GM23338 (cell line): ENCODE measurements at regions not wholly inside any gene's neighbourhood (a gene's known extent, or its start where the extent isn't known, plus 50 kb on each side); places are given as distances from the start of the nearest gene placed in this dataset.

Source experiments
- ATAC-seq: fragments of 200-7000 bp; cut with Tn5 transposase; 3 replicates; pipeline ENCODE4 v1.9.1; 2020
- DNase-seq: peaks from one replicate; pipeline ENCODE4 v3.0.0-alpha.2; 2015; ENCODE audit warnings: low spot score
- H2AFZ ChIP-seq: fragments of 200-600 bp; sonication (generic); 2 replicates; pipeline ENCODE4 v1.8.0; 2016; ENCODE audit warnings: antibody characterized with exemption, mild to moderate bottlenecking, moderate library complexity
- H3F3A ChIP-seq: fragments of 200-600 bp; sonication (generic); replicated peaks from 2 replicates; pipeline ENCODE4 v1.8.0; 2017; ENCODE audit warnings: antibody characterized with exemption, mixed run types, low read depth
- H3K27ac ChIP-seq: fragments of 200-600 bp; sonication (generic); 2 replicates; pipeline ENCODE4 v1.6.1; 2016; ENCODE audit warnings: low read depth
- H3K27me3 ChIP-seq: fragments of 200-600 bp; sonication (generic); 2 replicates; pipeline ENCODE4 v1.8.0; 2016; ENCODE audit warnings: mild to moderate bottlenecking, mixed run types, moderate library complexity; ENCODE audit not compliant: insufficient read depth
- H3K36me3 ChIP-seq: fragments of 200-600 bp; sonication (generic); 2 replicates; pipeline ENCODE4 v1.8.0; 2016; ENCODE audit warnings: mild to moderate bottlenecking; ENCODE audit not compliant: insufficient read depth
- H3K4me1 ChIP-seq: fragments of 200-600 bp; sonication (generic); 2 replicates; pipeline ENCODE4 v1.8.0; 2016; ENCODE audit warnings: mild to moderate bottlenecking, moderate library complexity; ENCODE audit not compliant: insufficient read depth
- H3K4me2 ChIP-seq: fragments of 200-600 bp; sonication (generic); 2 replicates; pipeline ENCODE4 v1.7.1; 2017; ENCODE audit warnings: mixed run types
- H3K4me3 ChIP-seq: fragments of 200-600 bp; sonication (generic); 2 replicates; pipeline ENCODE4 v1.6.1; 2016; ENCODE audit warnings: mixed run types
- H3K79me2 ChIP-seq: fragments of 200-600 bp; sonication (generic); replicated peaks from 2 replicates; pipeline ENCODE4 v1.8.0; 2017; ENCODE audit warnings: mild to moderate bottlenecking; ENCODE audit not compliant: insufficient read depth
- H3K9me2 ChIP-seq: fragments of 200-600 bp; sonication (generic); 2 replicates; pipeline ENCODE4 v1.8.0; 2017; ENCODE audit not compliant: insufficient read depth
- H4K20me1 ChIP-seq: fragments of 200-600 bp; sonication (generic); replicated peaks from 2 replicates; pipeline ENCODE4 v1.8.0; 2017; ENCODE audit warnings: mild to moderate bottlenecking; ENCODE audit not compliant: insufficient read depth
- H3K27ac Mint-ChIP-seq: 2 replicates; pipeline ENCODE4 v1.8.0; 2020; ENCODE audit warnings: inconsistent platforms, mild to moderate bottlenecking, moderate library complexity, mixed read lengths
- H3K27me3 Mint-ChIP-seq: 3 replicates; pipeline ENCODE4 v1.8.0; 2022; ENCODE audit warnings: low read depth, mild to moderate bottlenecking, moderate library complexity, mixed read lengths, inconsistent platforms; ENCODE audit not compliant: insufficient read depth, poor library complexity
- H3K36me3 Mint-ChIP-seq: 3 replicates; pipeline ENCODE4 v1.8.0; 2021; ENCODE audit warnings: low read depth, mild to moderate bottlenecking, inconsistent platforms, moderate library complexity, mixed read lengths
- H3K4me1 Mint-ChIP-seq: 3 replicates; pipeline ENCODE4 v1.8.0; 2020; ENCODE audit warnings: mild to moderate bottlenecking, inconsistent platforms, mixed read lengths
- H3K4me3 Mint-ChIP-seq: 3 replicates; pipeline ENCODE4 v1.8.0; 2021; ENCODE audit warnings: moderate library complexity, mild to moderate bottlenecking, inconsistent platforms, mixed read lengths
- H3K9me3 Mint-ChIP-seq: 3 replicates; pipeline ENCODE4 v1.8.0; 2020; ENCODE audit warnings: moderate library complexity, mild to moderate bottlenecking, inconsistent platforms, mixed read lengths
- CREB1 ChIP-seq: fragments of 250-450 bp; sonication (Bioruptor Pico); IDR thresholded peaks from 2 replicates; pipeline ENCODE4 v1.5.0; 2020; ENCODE audit warnings: low read depth, mild to moderate bottlenecking, moderate library complexity
- CTCF ChIP-seq, 2 experiments: fragments of 200-600 bp in 1 of 2; sonication (generic) in 1 of 2; conservative IDR thresholded peaks; 2 replicates each; pipeline versions ENCODE4 v1.5.1 to v1.6.1; 2016 to 2017; ENCODE audit warnings: antibody characterized with exemption in 2 of 2, low read depth in 2 of 2, mild to moderate bottlenecking in 2 of 2, moderate library complexity in 1 of 2
- ETS1 ChIP-seq: IDR thresholded peaks from 2 replicates; pipeline ENCODE4 v1.6.1; 2016; ENCODE audit warnings: antibody characterized with exemption
- EZH2 ChIP-seq: fragments of 200-600 bp; sonication (generic); IDR thresholded peaks from one replicate; pipeline ENCODE4 v1.8.0; 2017; ENCODE audit warnings: antibody characterized with exemption, mild to moderate bottlenecking, low read depth; ENCODE audit not compliant: unreplicated experiment
- EZH2phosphoT487 ChIP-seq: fragments of 200-600 bp; sonication (generic); IDR thresholded peaks from one replicate; pipeline ENCODE4 v1.8.1; 2018; ENCODE audit warnings: antibody characterized with exemption; ENCODE audit not compliant: unreplicated experiment
- JUNB ChIP-seq: IDR thresholded peaks from one replicate; pipeline ENCODE4 v1.6.1; 2016; ENCODE audit warnings: antibody characterized with exemption; ENCODE audit not compliant: unreplicated experiment
- NANOG ChIP-seq: IDR thresholded peaks from 2 replicates; pipeline ENCODE4 v1.6.1; 2016; ENCODE audit warnings: antibody characterized with exemption, borderline replicate concordance
- POLR2AphosphoS5 ChIP-seq: IDR thresholded peaks from 2 replicates; pipeline ENCODE4 v1.6.1; 2016; ENCODE audit warnings: antibody characterized with exemption, low read depth
- REST ChIP-seq: IDR thresholded peaks from one replicate; pipeline ENCODE4 v1.6.1; 2018; ENCODE audit warnings: antibody characterized with exemption; ENCODE audit not compliant: unreplicated experiment
- STAT1 ChIP-seq: IDR thresholded peaks from one replicate; pipeline ENCODE4 v1.6.1; 2016; ENCODE audit warnings: antibody characterized with exemption; ENCODE audit not compliant: unreplicated experiment
- ZNF114 ChIP-seq: fragments of 250-450 bp; sonication (Bioruptor Pico); IDR thresholded peaks from 2 replicates; pipeline ENCODE4 v1.5.0; 2020; ENCODE audit warnings: mild to moderate bottlenecking, moderate library complexity
- ZNF331 ChIP-seq: fragments of 250-450 bp; sonication (Bioruptor Pico); IDR thresholded peaks from 2 replicates; pipeline ENCODE4 v1.5.0; 2020; ENCODE audit warnings: low read depth, mild to moderate bottlenecking, moderate library complexity
- ZNF462 ChIP-seq: fragments of 250-450 bp; sonication (Bioruptor Pico); IDR thresholded peaks from 2 replicates; pipeline ENCODE4 v1.5.0; 2020; ENCODE audit warnings: mild to moderate bottlenecking, moderate library complexity

- Histone ChIP-seq H3K27me3 (no peaks in the 10 kb centered on the region), H3F3A (no peaks in the 10 kb centered on the region), H2AFZ (no peak overlapping the region), H3K27ac (no peak overlapping the region), H3K4me1 (no peaks in the 10 kb centered on the region), H3K36me3 (no peaks in the 10 kb centered on the region), H3K79me2 (no peaks in the 10 kb centered on the region), H3K4me2 (no peak overlapping the region), H3K4me3 (no peak overlapping the region), H3K9me2 (no peaks in the 10 kb centered on the region), H4K20me1 (no peaks in the 10 kb centered on the region)
- H3K36me3 Mint-ChIP-seq = no peaks in the 10 kb centered on the region
- H3K27me3 Mint-ChIP-seq = no peaks in the 10 kb centered on the region
- H3K4me3 Mint-ChIP-seq = no peak overlapping the region
- ATAC-seq = no peak
- H3K4me1 Mint-ChIP-seq = no peaks in the 10 kb centered on the region
- no peaks in the 10 kb centered on the region for H3K9me3 Mint-ChIP-seq
- no peak overlapping the region for H3K27ac Mint-ChIP-seq
- TF ChIP-seq ETS1 (no peak), EZH2phosphoT487 (no peak), CREB1 (CRISPR knock-in tag) (no peak), ZNF114 (no peak), EZH2 (no peak), ZNF462 (CRISPR knock-in tag) (no peak), REST (no peak), NANOG (no peak), STAT1 (no peak), CTCF (conservative IDR thresholded peaks at IDR 0.05; ENCODE audit: low read depth in 2 of 2) (no peak), ZNF331 (no peak), JUNB (no peak), POLR2AphosphoS5 (no peak)
- no peak for DNase-seq
Measured at GRCh38 chr12:78697817-78698415, 166.7 kb upstream of the SYT1 start.
